ENCODE measurements at regions not wholly inside any gene's neighbourhood (a gene's known extent, or its start where the extent isn't known, plus 50 kb on each side); places are given as distances from the start of the nearest gene placed in this dataset.
A peak's percentile ranks its signal among the peaks of the same experiment; 100 is the strongest.

- WGBS, 2 experiments (ENCODE audit: insufficient coverage in 1 of 2, insufficient read length in 1 of 2): 65 to 89% methylated on average over 3 of the region's 3 CpGs
- Histone ChIP-seq H3K9ac (ENCODE audit: extremely low read depth, low read length, poor library complexity, severe bottlenecking) (no peak overlapping the region), H3K4me3 (ENCODE audit: low read length) (no peak overlapping the region), H3K4me1 (ENCODE audit: control insufficient read depth, insufficient read depth, low read length) (peaks cover 30% of the 10 kb centered on the region), H3K36me3 (ENCODE audit: control insufficient read depth, insufficient read depth, low read length) (no peaks in the 10 kb centered on the region), H3K27ac (ENCODE audit: low read depth, low read length) (no peak overlapping the region), H3K9me3 (ENCODE audit: control insufficient read depth, low read length) (peaks cover 7% of the 10 kb centered on the region), H3K27me3 (ENCODE audit: control insufficient read depth, insufficient read depth, low read length, poor library complexity, severe bottlenecking) (no peaks in the 10 kb centered on the region)
- Mint-ChIP-seq H3K27me3 (ENCODE audit: insufficient read depth) (no peaks in the 10 kb centered on the region), H3K4me1 (peaks cover 54% of the 10 kb centered on the region), H3K9me3 (no peaks in the 10 kb centered on the region), H3K36me3 (ENCODE audit: low read depth) (no peaks in the 10 kb centered on the region), H3K27ac (peak overlapping the region; percentile 29), H3K4me3 (no peak overlapping the region)
- no peak for DNase-seq
- no peak for TF ChIP-seq CTCF (conservative IDR thresholded peaks at IDR 0.05)
Measured at GRCh38 chr3:40867797-40868196, 331.5 kb upstream of the CTNNB1 start.

- Mint-ChIP-seq H3K9me3 (no peaks in the 10 kb centered on the region), H3K4me1 (peaks cover 63% of the 10 kb centered on the region), H3K36me3 (ENCODE audit: low read depth) (no peaks in the 10 kb centered on the region), H3K27me3 (ENCODE audit: insufficient read depth) (no peaks in the 10 kb centered on the region), H3K4me3 (no peak overlapping the region), H3K27ac (peak overlapping the region; percentile 29)
- Histone ChIP-seq H3K9me3 (ENCODE audit: control insufficient read depth, low read length) (peaks cover 7% of the 10 kb centered on the region), H3K4me1 (ENCODE audit: control insufficient read depth, insufficient read depth, low read length) (peaks cover 40% of the 10 kb centered on the region), H3K4me3 (ENCODE audit: low read length) (no peak overlapping the region), H3K27ac (ENCODE audit: low read depth, low read length) (no peak overlapping the region), H3K27me3 (ENCODE audit: control insufficient read depth, insufficient read depth, low read length, poor library complexity, severe bottlenecking) (no peaks in the 10 kb centered on the region), H3K9ac (ENCODE audit: extremely low read depth, low read length, poor library complexity, severe bottlenecking) (no peak overlapping the region), H3K36me3 (ENCODE audit: control insufficient read depth, insufficient read depth, low read length) (no peaks in the 10 kb centered on the region)
- peak; percentile 61 for DNase-seq
- no peak for TF ChIP-seq CTCF (conservative IDR thresholded peaks at IDR 0.05)
- 80 to 81% methylated on average over 3 to 4 of the region's 4 CpGs for WGBS, 2 experiments (ENCODE audit: insufficient coverage in 1 of 2, insufficient read length in 1 of 2)
Measured at GRCh38 chr3:40869013-40869412, 330.3 kb upstream of the CTNNB1 start.

- no peaks in the 10 kb centered on the region for H3K27me3 ChIP-seq (ENCODE audit: control insufficient read depth, insufficient read depth, low read length, poor library complexity, severe bottlenecking)
- Mint-ChIP-seq H3K4me3 (no peak overlapping the region), H3K27me3 (ENCODE audit: insufficient read depth) (no peaks in the 10 kb centered on the region), H3K4me1 (peaks cover 60% of the 10 kb centered on the region), H3K27ac (no peak overlapping the region), H3K36me3 (ENCODE audit: low read depth) (no peaks in the 10 kb centered on the region), H3K9me3 (no peaks in the 10 kb centered on the region)
- H3K9me3 ChIP-seq (ENCODE audit: control insufficient read depth, low read length): peaks cover 7% of the 10 kb centered on the region
- no peak overlapping the region for H3K9ac ChIP-seq (ENCODE audit: extremely low read depth, low read length, poor library complexity, severe bottlenecking)
- peaks cover 40% of the 10 kb centered on the region for H3K4me1 ChIP-seq (ENCODE audit: control insufficient read depth, insufficient read depth, low read length)
- peak; percentile 75 for DNase-seq
- H3K27ac ChIP-seq (ENCODE audit: low read depth, low read length): no peak overlapping the region
- 87 to 100% methylated on average over 1 to 2 of the region's 2 CpGs for WGBS, 2 experiments (ENCODE audit: insufficient coverage in 1 of 2, insufficient read length in 1 of 2)
- peak overlapping the region; percentile 30 for H3K4me3 ChIP-seq (ENCODE audit: low read length)
- peak; percentile 71 for TF ChIP-seq CTCF (conservative IDR thresholded peaks at IDR 0.05)
- no peaks in the 10 kb centered on the region for H3K36me3 ChIP-seq (ENCODE audit: control insufficient read depth, insufficient read depth, low read length)
Measured at GRCh38 chr3:40869939-40870338, 329.4 kb upstream of the CTNNB1 start.

All from endodermal cell (in vitro differentiated cells).